HCT116 (cell line): ENCODE measurements at regions not wholly inside any gene's neighbourhood (a gene's known extent, or its start where the extent isn't known, plus 50 kb on each side); places are given as distances from the start of the nearest gene placed in this dataset.

Source experiments
- ATAC-seq: fragments of 200-7000 bp; cut with Tn5 transposase; 2 replicates; pipeline ENCODE4 v1.9.1; 2020; ENCODE audit warnings: mild to moderate bottlenecking, moderate library complexity
- BruUV-seq: library from RNA; stranded (reverse); fragments of 400-500 nt; replicated peaks from 2 replicates; lab custom pipeline; 2021; lab: Mats Ljungman, UMichigan
- CTCF ChIA-PET: fragments of 300-600 bp; sonication (Branson Sonifier 250); formaldehyde crosslinking; loops from one replicate; lab custom pipeline; 2021; ENCODE audit warnings: antibody characterized with exemption; lab: Charles Lee
- POLR2A ChIA-PET: fragments of 300-600, 350-600 bp; sonication (Branson Sonifier 250); formaldehyde crosslinking; loops from one replicate; lab custom pipeline; 2021; ENCODE audit warnings: antibody characterized with exemption; lab: Charles Lee
- RAD21 ChIA-PET, 2 experiments: fragments of 300-600 bp; sonication (Branson Sonifier 250); formaldehyde crosslinking; loops; one replicate each; lab custom pipeline; 2023; ENCODE audit warnings: low total read pairs in 2 of 2; ENCODE audit not compliant: uncharacterized antibody in 2 of 2, unreplicated experiment in 2 of 2, low non-redundant PET in 1 of 2; lab: Charles Lee
- DNase-seq: peaks from one replicate; pipeline ENCODE4 v3.0.0-alpha.2; 2010; ENCODE audit warnings: low read depth, low spot score
- H2AFZ ChIP-seq: fragments of 200-600 bp; shearing (Covaris generic), sonication (generic); 2 replicates; pipeline ENCODE4 v1.6.1; 2017; ENCODE audit warnings: low read depth, mixed run types, mixed read lengths, antibody characterized with exemption, low read length; ENCODE audit not compliant: poor library complexity, severe bottlenecking
- H3K27ac ChIP-seq: 2 replicates; pipeline ENCODE4 v1.5.1; 2012; ENCODE audit warnings: low read depth, low read length
- H3K27me3 ChIP-seq: fragments of 200-600 bp; sonication (generic); 2 replicates; pipeline ENCODE4 v1.6.1; 2016; ENCODE audit warnings: mixed run types, low read length, mixed read lengths; ENCODE audit not compliant: insufficient read depth
- H3K36me3 ChIP-seq, 2 experiments: fragments of 200-500 bp in 1 of 2; fragments of 200-600 bp in 1 of 2; sonication (Bioruptor generic) in 1 of 2; sonication (generic) in 1 of 2; 2 replicates each; pipeline versions ENCODE4 v1.5.1 to v1.6.1; 2014 to 2016; ENCODE audit warnings: low read length in 2 of 2, inconsistent platforms in 1 of 2, mixed read lengths in 1 of 2, mixed run types in 1 of 2; ENCODE audit not compliant: insufficient read depth in 2 of 2, control insufficient read depth in 1 of 2
- H3K4me1 ChIP-seq, 2 experiments: fragments of 200-600 bp in 1 of 2; sonication (generic) in 1 of 2; 2 replicates each; pipeline versions ENCODE4 v1.5.1 to v1.6.1; 2012 to 2017; ENCODE audit warnings: low read length in 2 of 2, inconsistent platforms in 1 of 2, mild to moderate bottlenecking in 1 of 2, mixed read lengths in 1 of 2, mixed run types in 1 of 2, moderate library complexity in 1 of 2; ENCODE audit not compliant: insufficient read depth in 2 of 2, control insufficient read depth in 1 of 2
- H3K4me2 ChIP-seq: fragments of 200-600 bp; sonication (generic); 2 replicates; pipeline ENCODE4 v1.6.1; 2017; ENCODE audit warnings: mixed run types, low read length, mixed read lengths
- H3K4me3 ChIP-seq, 2 experiments: fragments of 200-600 bp in 1 of 2; sonication (generic) in 1 of 2; replicated peaks in 1 of 2; 2 replicates each; pipeline ENCODE4 v1.5.1; 2011 to 2016; ENCODE audit warnings: low read length in 2 of 2, control low read depth in 1 of 2, low read depth in 1 of 2, mild to moderate bottlenecking in 1 of 2, mixed read lengths in 1 of 2, mixed run types in 1 of 2
- H3K79me2 ChIP-seq: fragments of 200-600 bp; sonication (generic); 2 replicates; pipeline ENCODE4 v1.6.1; 2017; ENCODE audit warnings: mild to moderate bottlenecking, mixed run types, low read length, moderate library complexity, mixed read lengths; ENCODE audit not compliant: insufficient read depth
- H3K9ac ChIP-seq: fragments of 200-600 bp; sonication (generic); 2 replicates; pipeline ENCODE4 v1.6.1; 2016; ENCODE audit warnings: low read length, mixed read lengths
- H3K9me2 ChIP-seq: fragments of 200-600 bp; sonication (generic), shearing (Covaris generic); 2 replicates; pipeline ENCODE4 v1.6.1; 2017; ENCODE audit warnings: mixed run types, mild to moderate bottlenecking, moderate library complexity; ENCODE audit not compliant: insufficient read depth
- H3K9me3 ChIP-seq, 2 experiments: fragments of 200-500 bp in 1 of 2; fragments of 200-600 bp in 1 of 2; sonication (Bioruptor generic) in 1 of 2; sonication (generic) in 1 of 2; 2 replicates each; pipeline ENCODE4 v1.6.1; 2014 to 2017; ENCODE audit warnings: low read length in 2 of 2, mixed read lengths in 2 of 2, inconsistent platforms in 1 of 2, low read depth in 1 of 2, mild to moderate bottlenecking in 1 of 2, mixed run types in 1 of 2, moderate library complexity in 1 of 2; ENCODE audit not compliant: control insufficient read depth in 1 of 2, insufficient read depth in 1 of 2
- H4K20me1 ChIP-seq: fragments of 200-600 bp; sonication (generic), shearing (Covaris generic); 2 replicates; pipeline ENCODE4 v1.6.1; 2017; ENCODE audit warnings: mixed run types, mild to moderate bottlenecking, moderate library complexity; ENCODE audit not compliant: insufficient read depth
- ATF3 ChIP-seq: IDR thresholded peaks from 2 replicates; pipeline ENCODE4 v1.6.1; 2012
- CBX3 ChIP-seq: IDR thresholded peaks from 2 replicates; pipeline ENCODE4 v1.6.1; 2012; ENCODE audit warnings: low read depth
- CEBPB ChIP-seq: IDR thresholded peaks from 2 replicates; pipeline ENCODE4 v1.6.1; 2012; ENCODE audit warnings: low read depth
- CTCF ChIP-seq, 3 experiments: fragments of 200-600 bp in 1 of 3; sonication (generic) in 1 of 3; IDR thresholded peaks in 2 of 3; conservative IDR thresholded peaks in 1 of 3; 2 replicates each; pipeline ENCODE4 v1.5.1; 2012 to 2017; ENCODE audit warnings: low read depth in 2 of 3, low read length in 2 of 3, antibody characterized with exemption in 1 of 3, borderline replicate concordance in 1 of 3, control low read depth in 1 of 3, mild to moderate bottlenecking in 1 of 3, mixed read lengths in 1 of 3, mixed run types in 1 of 3, moderate library complexity in 1 of 3; ENCODE audit not compliant: insufficient read depth in 1 of 3
- EGR1 ChIP-seq: IDR thresholded peaks from 2 replicates; pipeline ENCODE4 v1.6.1; 2012; ENCODE audit warnings: low read depth
- ELF1 ChIP-seq: IDR thresholded peaks from 2 replicates; pipeline ENCODE4 v1.6.1; 2012; ENCODE audit warnings: low read depth, borderline replicate concordance
- EZH2 ChIP-seq: fragments of 200-600 bp; sonication (generic); IDR thresholded peaks from 2 replicates; pipeline ENCODE4 v1.6.1; 2017; ENCODE audit warnings: antibody characterized with exemption, mixed run types
- EZH2phosphoT487 ChIP-seq: fragments of 200-600 bp; IDR thresholded peaks from 2 replicates; pipeline ENCODE4 v1.6.1; 2018; ENCODE audit warnings: antibody characterized with exemption, borderline replicate concordance
- JUND ChIP-seq: IDR thresholded peaks from 2 replicates; pipeline ENCODE4 v1.6.1; 2012
- MAX ChIP-seq: IDR thresholded peaks from 2 replicates; pipeline ENCODE4 v1.6.1; 2012
- POLR2AphosphoS5 ChIP-seq: IDR thresholded peaks from 2 replicates; pipeline ENCODE4 v1.6.1; 2011; ENCODE audit warnings: mild to moderate bottlenecking, low read depth, low read length, moderate library complexity
- RAD21 ChIP-seq: IDR thresholded peaks from 2 replicates; pipeline ENCODE4 v1.6.1; 2012; ENCODE audit warnings: low read depth, mild to moderate bottlenecking
- REST ChIP-seq: IDR thresholded peaks from 2 replicates; pipeline ENCODE4 v1.6.1; 2012; ENCODE audit warnings: low read depth
- SIN3A ChIP-seq: IDR thresholded peaks from 2 replicates; pipeline ENCODE4 v1.6.1; 2012; ENCODE audit warnings: low read depth
- SP1 ChIP-seq: IDR thresholded peaks from 2 replicates; pipeline ENCODE4 v1.6.1; 2012; ENCODE audit warnings: low read depth
- SRF ChIP-seq: IDR thresholded peaks from 2 replicates; pipeline ENCODE4 v1.6.1; 2012; ENCODE audit warnings: low read depth
- TCF7L2 ChIP-seq: IDR thresholded peaks from 2 replicates; pipeline ENCODE4 v1.7.0; 2011; ENCODE audit warnings: borderline replicate concordance, inconsistent platforms; ENCODE audit not compliant: insufficient read depth, insufficient read length; ENCODE audit errors: extremely low read depth
- ZBTB33 ChIP-seq: IDR thresholded peaks from 2 replicates; pipeline ENCODE4 v1.6.1; 2011; ENCODE audit warnings: mild to moderate bottlenecking, low read length, moderate library complexity; ENCODE audit not compliant: insufficient replicate concordance; ENCODE audit errors: extremely low read depth
- ZFX ChIP-seq: fragments of 450-650 bp; IDR thresholded peaks from 2 replicates; pipeline ENCODE4 v1.6.1; 2017
- ZNF274 ChIP-seq: fragments of 200-500 bp; sonication (Bioruptor generic); IDR thresholded peaks from 2 replicates; pipeline ENCODE4 v1.6.1; 2014; ENCODE audit warnings: mild to moderate bottlenecking, low read depth, low read length, inconsistent platforms
- intact Hi-C: fragments of 100-400 bp; cut with micrococcal nuclease; formaldehyde crosslinking; loops from 2 replicates; pipeline ENCODE4 v1.10.0; 2022

DNA sequence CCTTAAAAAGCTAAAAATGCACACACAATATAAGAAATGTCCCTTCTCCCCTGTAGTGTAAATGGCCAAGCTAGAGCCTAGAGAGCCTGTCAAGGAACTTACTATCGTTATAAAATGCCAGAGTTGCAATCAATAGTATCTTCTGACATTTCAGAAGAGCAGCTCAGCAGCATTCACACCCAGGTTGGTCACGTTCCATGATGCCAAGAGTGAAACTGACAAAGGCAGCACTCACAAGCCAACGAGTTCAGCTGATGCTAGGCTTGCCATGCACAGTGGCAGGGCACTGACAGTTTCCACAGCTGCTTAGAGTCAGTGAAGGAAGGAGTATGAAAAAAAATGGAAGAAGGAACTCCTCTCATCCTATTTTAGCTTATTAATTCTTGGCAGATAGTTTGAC lies 331.4 kb upstream of the CCDC54 start:
- ChIA-PET RAD21 (no interaction called here), POLR2A (no interaction called here), CTCF (no interaction called here)
- Histone ChIP-seq H3K27ac (no peak overlapping the region), H3K79me2 (no peaks in the 10 kb centered on the region), H3K9me3 (no peaks in the 10 kb centered on the region), H3K4me1 (no peaks in the 10 kb centered on the region), H3K36me3 (no peaks in the 10 kb centered on the region), H4K20me1 (no peaks in the 10 kb centered on the region), H3K9me2 (no peaks in the 10 kb centered on the region), H2AFZ (no peak overlapping the region), H3K27me3 (no peaks in the 10 kb centered on the region), H3K9ac (no peak overlapping the region), H3K4me3 (no peak overlapping the region), H3K4me2 (no peak overlapping the region)
- no peak for ATAC-seq
- no peak for DNase-seq
- BruUV-seq, result no TSS peak
- TF ChIP-seq ATF3 (no peak), EGR1 (no peak), ELF1 (no peak), JUND (no peak), REST (no peak), ZBTB33 (no peak), ZNF274 (no peak), TCF7L2 (no peak), CBX3 (no peak), ZFX (no peak), SRF (no peak), EZH2 (no peak), RAD21 (no peak), CTCF (IDR thresholded peaks at IDR 0.05 in 2 of 3, conservative IDR thresholded peaks at IDR 0.05 in 1 of 3; ENCODE audit: borderline replicate concordance in 1 of 3, insufficient read depth in 1 of 3, low read depth in 2 of 3, low read length in 2 of 3) (no peak), CEBPB (no peak), EZH2phosphoT487 (no peak), MAX (no peak), POLR2AphosphoS5 (no peak), SP1 (no peak), SIN3A (no peak)
- intact Hi-C loops, result no loop called here
